Activated CD8-positive, alpha-beta T cell treated with anti-CD3 and anti-CD28 coated beads for 36 hours (primary cell): ENCODE measurements at regions not wholly inside any gene's neighbourhood (a gene's known extent, or its start where the extent isn't known, plus 50 kb on each side); places are given as distances from the start of the nearest gene placed in this dataset.

ENCODE experiments used
- ATAC-seq: fragments of 200-7000 bp; cut with Tn5 transposase; one replicate; pipeline ENCODE4 v1.10.0; 2021; ENCODE audit warnings: mild to moderate bottlenecking, moderate library complexity
- CTCF ChIA-PET: fragments of 350-600 bp; sonication (Branson Sonifier 250); formaldehyde crosslinking; loops from one replicate; lab custom pipeline; 2021; ENCODE audit warnings: antibody characterized with exemption; lab: Charles Lee
- POLR2A ChIA-PET: fragments of 350-600 bp; sonication (Branson Sonifier 250); formaldehyde crosslinking; loops from one replicate; lab custom pipeline; 2021; ENCODE audit warnings: antibody characterized with exemption; lab: Charles Lee
- DNase-seq: peaks from one replicate; pipeline ENCODE4 v3.0.0-alpha.2; 2020
- H3K27ac Mint-ChIP-seq: one replicate; pipeline ENCODE4 v1.8.0; 2021; ENCODE audit warnings: mild to moderate bottlenecking, mixed read lengths
- H3K27me3 Mint-ChIP-seq: one replicate; pipeline ENCODE4 v1.8.0; 2021; ENCODE audit warnings: mixed read lengths
- H3K36me3 Mint-ChIP-seq: one replicate; pipeline ENCODE4 v1.8.0; 2021; ENCODE audit warnings: low read depth, mixed read lengths
- H3K4me1 Mint-ChIP-seq: one replicate; pipeline ENCODE4 v1.8.0; 2021; ENCODE audit warnings: low read depth, mixed read lengths
- H3K4me3 Mint-ChIP-seq: one replicate; pipeline ENCODE4 v1.8.0; 2021; ENCODE audit warnings: mild to moderate bottlenecking, moderate library complexity, mixed read lengths
- H3K9me3 Mint-ChIP-seq: one replicate; pipeline ENCODE4 v1.8.0; 2021; ENCODE audit warnings: mixed read lengths
- CTCF ChIP-seq: fragments of 200-600 bp; IDR thresholded peaks from one replicate; pipeline ENCODE4 v1.8.0; 2022; ENCODE audit warnings: antibody characterized with exemption, mild to moderate bottlenecking
- intact Hi-C: fragments of 100-400 bp; cut with micrococcal nuclease; formaldehyde crosslinking; loops from one replicate; pipeline ENCODE4 v1.10.0; 2022

- Mint-ChIP-seq H3K27ac (no peak overlapping the region), H3K9me3 (no peaks in the 10 kb centered on the region), H3K36me3 (no peaks in the 10 kb centered on the region), H3K27me3 (peaks cover 8% of the 10 kb centered on the region), H3K4me3 (no peak overlapping the region), H3K4me1 (no peaks in the 10 kb centered on the region)
- ATAC-seq (no peak), DNase-seq (no peak)
- ChIA-PET CTCF (no interaction called here), POLR2A (no interaction called here)
- TF ChIP-seq CTCF, result no peak
- intact Hi-C loops, result no loop called here
Observed at GRCh38 chr3:180743813-180744590, 64.7 kb upstream of the CCDC39 start.

- no peaks in the 10 kb centered on the region for H3K4me1 Mint-ChIP-seq
- no peak overlapping the region for H3K27ac Mint-ChIP-seq
- H3K36me3 Mint-ChIP-seq, result no peaks in the 10 kb centered on the region
- POLR2A ChIA-PET, result no interaction called here
- intact Hi-C loops, result no loop called here
- peaks cover 3% of the 10 kb centered on the region for H3K27me3 Mint-ChIP-seq
- CTCF ChIA-PET, result no interaction called here
- no peak overlapping the region for H3K4me3 Mint-ChIP-seq
- no peak for DNase-seq
- no peak for ATAC-seq
- no peaks in the 10 kb centered on the region for H3K9me3 Mint-ChIP-seq
- TF ChIP-seq CTCF, result no peak
Observed at GRCh38 chr3:180747805-180748361, 68.6 kb upstream of the CCDC39 start.

- H3K4me3 Mint-ChIP-seq, result no peak overlapping the region
- no peak for TF ChIP-seq CTCF
- peaks cover 5% of the 10 kb centered on the region for H3K27me3 Mint-ChIP-seq
- no peaks in the 10 kb centered on the region for H3K4me1 Mint-ChIP-seq
- no peaks in the 10 kb centered on the region for H3K36me3 Mint-ChIP-seq
- intact Hi-C loops, result no loop called here
- POLR2A ChIA-PET, result no interaction called here
- DNase-seq, result no peak
- H3K27ac Mint-ChIP-seq, result no peak overlapping the region
- no peak for ATAC-seq
- CTCF ChIA-PET, result no interaction called here
- no peaks in the 10 kb centered on the region for H3K9me3 Mint-ChIP-seq
Observed at GRCh38 chr3:180749322-180749721, 70.0 kb upstream of the CCDC39 start.

DNA sequence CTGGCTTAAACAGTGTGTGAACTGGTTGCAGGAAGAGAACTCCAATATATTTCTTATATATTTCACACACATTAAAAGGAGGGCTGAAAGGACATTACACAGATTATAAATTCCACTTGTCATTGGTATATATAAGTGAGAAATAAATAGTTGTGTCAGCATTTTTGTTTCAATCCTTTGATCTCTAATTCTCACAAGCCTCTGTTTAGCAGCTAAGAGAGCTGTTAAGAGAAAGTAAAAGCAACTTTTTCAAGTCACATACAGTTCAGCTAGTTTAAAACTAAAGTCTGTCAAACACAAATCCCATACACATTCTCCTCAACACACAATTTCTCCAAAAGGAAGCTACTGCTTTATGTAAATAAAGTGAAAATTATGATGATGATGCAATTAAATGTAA, 70.5 kb upstream of the CCDC39 start:
- ATAC-seq (no peak), DNase-seq (no peak)
- H3K36me3 Mint-ChIP-seq, result no peaks in the 10 kb centered on the region
- H3K9me3 Mint-ChIP-seq, result no peaks in the 10 kb centered on the region
- TF ChIP-seq CTCF, result no peak
- no peak overlapping the region for H3K4me3 Mint-ChIP-seq
- intact Hi-C loops, result no loop called here
- CTCF ChIA-PET, result no interaction called here
- no peaks in the 10 kb centered on the region for H3K4me1 Mint-ChIP-seq
- POLR2A ChIA-PET, result no interaction called here
- no peak overlapping the region for H3K27ac Mint-ChIP-seq
- peaks cover 5% of the 10 kb centered on the region for H3K27me3 Mint-ChIP-seq

- TF ChIP-seq CTCF, result no peak
- no peaks in the 10 kb centered on the region for H3K9me3 Mint-ChIP-seq
- H3K27me3 Mint-ChIP-seq, result peaks cover 3% of the 10 kb centered on the region
- H3K27ac Mint-ChIP-seq, result no peak overlapping the region
- no peak for DNase-seq
- ChIA-PET POLR2A (no interaction called here), CTCF (no interaction called here)
- no peaks in the 10 kb centered on the region for H3K4me1 Mint-ChIP-seq
- intact Hi-C loops, result no loop called here
- no peak for ATAC-seq
- no peak overlapping the region for H3K4me3 Mint-ChIP-seq
- no peaks in the 10 kb centered on the region for H3K36me3 Mint-ChIP-seq
Observed at GRCh38 chr3:180755556-180755955, 76.3 kb upstream of the CCDC39 start.
